ENCODE measurements at regions not wholly inside any gene's neighbourhood (a gene's known extent, or its start where the extent isn't known, plus 50 kb on each side); places are given as distances from the start of the nearest gene placed in this dataset.

DNA sequence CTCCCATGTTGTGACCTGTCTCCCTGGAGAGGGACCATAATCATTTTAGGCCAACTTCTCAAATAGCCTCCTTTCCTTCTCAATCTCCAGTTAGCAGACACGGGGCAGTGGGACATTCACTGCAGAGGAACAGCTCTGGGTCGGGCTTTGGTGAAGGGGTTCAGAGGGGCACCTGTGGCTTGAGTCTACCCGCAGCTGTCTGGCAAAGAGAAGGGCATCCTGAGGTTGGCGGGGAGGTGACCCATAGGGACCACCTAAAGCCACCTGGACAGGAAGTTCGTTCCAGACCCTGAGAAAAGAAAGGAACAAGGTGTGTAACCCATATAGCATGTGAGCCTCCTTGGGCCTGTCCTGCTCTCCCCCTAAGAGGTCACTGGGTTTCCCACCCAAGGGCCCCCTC is 155.0 kb downstream of the OAT start:
- DNase-seq = no peak

DNA sequence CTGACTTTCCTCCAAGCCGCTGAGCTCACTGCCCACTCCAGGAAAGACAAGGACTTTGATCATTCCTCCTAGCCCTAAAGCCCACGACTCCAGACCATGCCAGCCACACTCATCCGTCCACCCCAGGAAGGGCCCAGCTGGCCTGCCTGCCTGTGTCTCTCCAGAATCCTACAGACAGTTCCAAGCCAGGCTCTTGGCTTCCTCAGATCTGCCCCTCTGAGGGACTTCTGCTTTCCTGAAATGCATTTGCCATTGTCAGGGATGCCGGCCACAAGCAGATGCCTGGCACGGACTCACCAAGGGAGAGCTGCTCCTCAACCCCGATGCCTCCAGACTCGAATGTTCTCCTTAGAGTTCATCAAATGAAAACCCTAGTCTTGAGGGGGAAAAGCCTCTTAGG is 155.8 kb downstream of the OAT start:
- no peak for DNase-seq

DNA sequence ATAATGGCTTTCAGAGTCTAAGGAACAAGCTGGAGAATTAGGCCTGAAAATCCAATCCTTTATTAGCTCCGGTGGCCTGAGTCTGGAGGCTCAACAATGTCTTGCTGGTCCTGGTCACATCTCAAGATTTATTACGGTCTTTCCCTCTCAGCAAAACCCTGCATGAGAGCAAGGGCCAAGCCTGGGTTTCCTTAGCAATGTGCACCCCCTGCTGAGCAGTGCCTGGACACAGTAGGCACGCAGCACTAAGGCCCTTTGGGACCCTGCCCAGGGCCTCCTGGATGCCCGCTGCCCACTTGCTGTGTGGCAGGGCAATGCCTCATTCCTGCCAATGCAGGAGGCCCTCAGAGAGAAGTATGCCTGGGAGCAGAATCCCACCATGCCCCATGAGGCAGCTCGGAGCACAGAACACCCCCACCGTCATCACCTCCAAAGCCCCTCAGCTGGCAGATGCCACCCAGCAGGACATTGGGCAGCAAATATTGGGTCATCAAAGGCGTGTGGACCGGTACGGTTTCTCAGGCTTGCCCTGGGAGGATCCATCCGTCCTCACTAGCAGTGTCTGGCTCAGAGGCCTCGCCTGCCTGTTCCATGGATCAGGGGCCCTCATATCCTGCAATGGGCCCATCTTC is 156.4 kb downstream of the OAT start:
- no peak for DNase-seq

DNA sequence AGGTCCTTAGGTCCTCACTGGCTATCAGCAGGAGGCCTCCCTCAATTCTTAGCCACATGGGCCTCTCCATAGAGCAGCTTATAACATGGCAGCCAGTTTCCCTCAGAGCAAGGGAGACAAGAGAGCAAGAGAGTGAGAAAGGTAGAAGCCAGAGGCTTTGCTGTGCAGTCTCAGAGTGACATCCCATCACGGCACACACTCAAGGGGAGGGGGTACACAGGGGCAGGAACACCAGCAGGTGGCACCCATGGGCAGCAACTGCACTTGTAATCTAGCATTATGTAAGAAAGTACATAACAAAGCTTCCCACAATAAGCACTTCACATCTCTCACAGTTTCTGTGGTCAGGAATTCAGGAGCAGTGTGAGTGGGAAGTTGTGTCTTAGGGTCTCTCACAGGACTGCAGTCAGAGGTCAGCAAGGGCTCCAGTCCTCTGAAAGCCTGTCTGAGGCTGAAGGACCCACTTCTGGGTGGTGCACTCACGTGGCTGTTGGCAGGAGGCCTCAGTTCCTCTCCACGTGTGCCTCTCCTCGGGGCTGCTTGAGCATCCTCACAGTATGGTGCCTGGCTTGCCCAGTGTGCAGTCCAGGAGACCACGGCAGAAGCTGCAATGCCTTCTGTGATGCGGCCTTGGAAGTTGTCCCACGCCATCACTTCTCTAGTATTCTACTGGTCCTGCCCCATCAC is 159.4 kb downstream of the OAT start:
- DNase-seq = peak; percentile 41

DNA sequence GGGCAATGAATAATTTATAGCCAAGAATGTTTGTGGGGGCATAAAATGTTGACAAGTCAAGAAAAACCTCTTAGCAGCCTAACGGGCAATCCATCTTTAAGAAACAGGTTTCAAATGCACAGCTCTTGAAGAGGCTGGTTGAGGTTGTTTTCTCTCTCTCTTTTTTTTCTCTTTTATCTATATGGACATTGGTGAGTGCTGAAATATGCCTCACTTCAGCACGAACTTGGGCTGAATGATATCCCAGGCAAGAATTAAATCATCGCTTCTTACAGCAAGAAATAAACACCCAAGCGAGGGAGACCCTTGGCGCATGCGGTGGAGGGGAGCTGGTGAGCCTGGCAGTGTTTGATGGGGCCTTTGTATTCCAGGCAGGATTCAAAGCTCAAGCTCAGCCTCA is 160.9 kb downstream of the OAT start:
- DNase-seq = no peak

DNA sequence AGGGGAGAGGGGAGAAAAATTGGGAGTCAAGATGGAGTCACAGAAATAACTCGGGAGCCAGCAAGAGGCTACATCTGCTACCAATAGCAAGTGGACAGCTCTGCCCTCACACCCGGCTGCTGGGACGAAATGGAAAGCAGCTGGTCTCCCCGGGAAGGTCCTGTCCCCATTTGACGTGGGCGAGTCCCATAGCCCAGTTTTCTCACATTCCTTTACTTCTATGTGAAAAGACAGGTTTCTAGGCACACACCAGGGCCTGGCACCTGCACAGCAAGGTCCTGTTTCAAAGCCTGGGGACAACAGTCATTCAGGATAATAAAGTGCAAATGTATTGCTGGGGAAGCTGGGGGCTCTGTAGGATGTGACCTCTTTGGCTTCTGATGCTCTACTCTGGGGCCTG is 162.6 kb downstream of the OAT start:
- no peak for DNase-seq

DNA sequence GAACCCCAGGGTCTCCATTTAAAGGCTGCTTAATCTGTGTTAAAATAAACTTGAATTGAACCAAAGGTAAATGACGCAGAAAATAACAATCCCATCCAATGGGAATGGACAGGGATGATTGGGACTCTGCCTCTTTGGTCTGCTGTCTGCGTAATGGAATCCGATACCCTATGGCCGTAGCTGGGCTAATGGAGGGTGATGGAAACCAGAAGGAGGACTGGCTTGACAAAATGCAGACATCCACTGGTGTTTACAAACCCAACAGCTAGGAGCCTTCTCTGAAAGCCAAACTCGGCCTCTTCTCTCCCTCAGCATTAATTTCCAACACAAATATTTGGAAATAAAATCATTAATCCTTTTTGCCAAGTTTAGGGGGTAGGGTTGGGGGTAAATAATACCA is 162.2 kb upstream of the CHST15 start:
- DNase-seq = no peak

DNA sequence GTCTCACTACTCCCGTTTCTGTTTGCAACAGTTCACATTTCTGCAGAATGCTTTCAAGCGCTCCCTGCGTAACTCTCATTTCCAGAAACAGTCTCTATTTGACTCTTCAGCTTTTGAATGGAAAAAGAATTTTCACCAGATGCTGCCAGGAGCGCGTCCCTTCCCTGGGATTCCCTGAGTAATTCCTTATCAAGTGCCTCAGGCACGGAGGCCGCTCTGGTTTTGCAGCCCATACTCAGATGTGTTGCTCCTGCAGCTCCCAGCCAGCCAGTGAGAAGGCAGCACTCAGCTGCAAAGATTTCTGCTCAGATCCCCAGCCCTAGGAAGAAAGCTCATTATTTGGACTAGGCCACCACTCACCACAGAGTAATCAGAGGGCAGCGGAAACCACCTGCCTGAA is 161.1 kb upstream of the CHST15 start:
- no peak for DNase-seq

DNA sequence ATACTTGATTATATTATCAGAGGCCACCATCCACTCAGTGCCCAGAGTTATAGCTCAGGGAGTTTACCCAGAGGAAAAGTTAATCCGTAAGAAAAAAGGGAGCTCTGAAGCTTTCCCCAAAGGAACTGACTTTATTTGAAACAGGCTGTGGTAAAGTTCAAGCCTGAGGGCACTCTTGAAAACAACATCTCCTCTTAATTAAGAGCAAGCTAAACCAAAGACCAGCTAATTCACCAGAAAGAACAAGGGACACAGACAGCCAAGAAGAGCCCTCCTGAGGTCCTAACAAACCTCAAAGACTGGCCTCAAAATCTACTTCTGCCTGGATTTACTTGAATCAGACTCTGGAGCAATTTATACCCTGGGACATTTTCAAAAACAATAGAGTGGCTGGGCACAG is 159.6 kb upstream of the CHST15 start:
- DNase-seq = no peak

DNA sequence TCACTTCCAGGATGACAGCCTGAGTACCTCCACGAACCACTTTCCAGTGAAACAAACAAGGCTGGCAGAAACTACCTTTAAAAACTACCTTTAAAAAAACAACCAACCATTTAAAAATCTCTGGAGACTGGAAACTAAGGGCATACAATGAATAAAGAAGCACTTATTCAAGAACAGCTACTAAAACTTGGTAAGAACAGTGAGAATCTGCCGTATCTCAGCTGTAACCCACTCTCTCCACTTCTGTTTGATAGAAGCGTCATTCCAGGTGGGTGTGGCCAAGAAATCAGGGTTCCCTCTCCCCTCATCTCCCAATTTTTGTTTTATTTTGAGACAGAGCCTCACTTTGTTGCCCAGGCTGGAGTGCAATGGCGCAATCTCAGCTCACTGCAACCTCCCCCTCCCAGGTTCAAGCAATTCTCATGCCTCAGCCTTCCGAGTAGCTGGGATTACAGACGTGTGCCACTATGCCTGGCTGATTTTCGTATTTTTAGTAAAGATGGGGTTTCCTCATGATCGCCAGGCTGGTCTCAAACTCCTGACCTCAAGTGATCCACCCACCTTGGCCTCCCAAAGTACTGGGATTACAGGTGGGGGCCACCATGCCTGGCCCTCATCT is 158.8 kb upstream of the CHST15 start:
- no peak for DNase-seq

DNA sequence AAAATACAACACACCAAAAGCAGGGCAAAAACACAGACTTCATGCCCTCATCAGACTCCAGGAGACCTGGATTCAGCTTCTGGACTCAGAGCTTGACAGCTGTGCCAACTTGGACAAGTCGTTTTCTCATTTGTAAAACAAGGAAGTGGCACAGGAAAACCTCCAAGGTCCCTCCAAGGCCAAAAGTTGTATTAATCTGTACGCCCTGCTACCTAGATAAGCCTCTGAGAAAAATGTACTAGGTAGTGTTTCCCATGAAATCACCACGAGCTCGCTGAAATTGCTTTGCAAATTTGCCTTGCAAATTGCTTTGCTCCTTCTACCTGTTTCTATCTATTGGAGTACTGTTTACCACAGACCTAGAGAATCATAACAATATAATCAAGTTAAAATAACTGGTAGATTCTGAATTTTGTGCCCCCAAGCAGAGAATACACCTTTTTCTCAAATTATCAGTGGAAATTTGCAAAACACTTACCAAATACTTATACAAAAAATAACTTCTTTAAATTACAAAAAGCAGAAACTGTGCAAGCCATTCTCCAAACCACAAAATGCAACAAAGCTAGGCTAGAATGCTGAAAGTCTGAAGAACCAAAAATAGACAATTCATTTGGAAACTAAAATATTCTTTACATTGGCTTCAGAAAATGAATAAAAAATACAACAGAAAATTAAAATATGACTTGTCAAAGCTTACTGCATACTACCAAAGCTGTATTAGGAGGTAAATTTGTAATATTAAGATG is 158.1 kb upstream of the CHST15 start:
- DNase-seq = no peak

DNA sequence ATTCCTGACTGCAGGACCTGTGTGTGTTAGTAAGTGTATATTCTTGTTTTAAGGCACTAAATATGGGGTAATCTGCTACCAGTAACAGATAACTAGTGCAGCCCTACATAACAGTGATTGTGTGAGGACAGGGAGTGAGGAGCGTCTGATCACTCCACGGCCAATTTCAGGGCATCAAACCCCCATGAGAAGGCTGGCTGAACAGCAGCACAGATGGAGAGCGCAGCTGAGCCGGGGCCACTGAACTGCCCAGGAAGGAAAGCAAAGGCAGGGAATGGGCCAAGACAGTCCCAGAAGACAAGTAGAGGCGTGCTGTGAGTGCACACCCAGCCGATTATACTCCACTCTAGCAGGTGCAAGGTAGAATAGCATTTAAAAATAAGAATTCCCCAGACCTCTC is 157.1 kb upstream of the CHST15 start:
- DNase-seq = no peak

DNA sequence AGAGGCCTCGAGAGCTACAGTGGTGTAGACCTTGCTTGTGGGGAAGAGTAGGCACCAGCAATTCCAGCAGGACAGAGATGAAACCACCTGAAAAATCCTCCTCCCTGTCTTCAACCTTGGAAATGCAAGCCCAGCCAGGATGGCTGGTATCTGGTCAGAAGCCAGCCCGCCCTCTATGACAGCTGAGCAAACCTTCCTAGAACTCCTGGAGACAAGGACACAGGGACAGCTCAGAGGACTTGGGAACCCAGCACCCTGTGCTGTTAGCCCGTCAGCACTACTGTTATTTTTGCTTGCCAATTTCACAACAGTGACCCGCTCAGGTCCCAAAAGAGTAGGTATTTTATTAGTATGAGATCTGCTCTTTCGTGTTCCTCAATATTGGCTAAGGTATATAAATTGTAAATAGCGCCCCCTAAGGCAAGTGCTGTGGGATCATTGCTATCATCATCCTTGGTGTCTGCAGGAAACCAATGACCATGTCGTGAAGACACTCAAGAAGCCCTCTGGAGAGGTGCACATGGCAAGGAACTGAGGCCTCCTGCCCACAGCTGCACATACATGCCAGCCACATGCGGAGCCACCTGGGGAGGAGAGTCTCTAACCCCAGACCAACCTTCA is 156.5 kb upstream of the CHST15 start:
- DNase-seq = no peak

DNA sequence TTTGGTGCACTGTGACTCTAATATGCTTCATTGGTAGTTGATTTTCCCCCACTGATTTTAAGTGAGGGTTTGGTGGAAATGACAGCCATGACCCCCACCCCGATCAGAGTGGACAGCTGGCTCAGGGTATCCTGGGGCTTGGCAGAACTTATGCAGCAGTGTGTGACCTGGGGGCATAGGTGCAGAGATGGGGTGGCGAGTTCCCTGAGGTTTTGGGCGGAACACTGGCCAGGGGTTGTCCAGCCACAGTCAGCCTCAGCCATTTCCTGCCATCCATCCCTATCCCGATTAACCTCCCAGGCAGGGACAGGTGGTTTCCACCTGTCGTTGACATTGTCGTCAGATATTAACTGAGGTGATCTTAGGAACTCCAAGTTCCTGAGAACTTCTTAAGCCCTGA is 155.8 kb upstream of the CHST15 start:
- DNase-seq = no peak

DNA sequence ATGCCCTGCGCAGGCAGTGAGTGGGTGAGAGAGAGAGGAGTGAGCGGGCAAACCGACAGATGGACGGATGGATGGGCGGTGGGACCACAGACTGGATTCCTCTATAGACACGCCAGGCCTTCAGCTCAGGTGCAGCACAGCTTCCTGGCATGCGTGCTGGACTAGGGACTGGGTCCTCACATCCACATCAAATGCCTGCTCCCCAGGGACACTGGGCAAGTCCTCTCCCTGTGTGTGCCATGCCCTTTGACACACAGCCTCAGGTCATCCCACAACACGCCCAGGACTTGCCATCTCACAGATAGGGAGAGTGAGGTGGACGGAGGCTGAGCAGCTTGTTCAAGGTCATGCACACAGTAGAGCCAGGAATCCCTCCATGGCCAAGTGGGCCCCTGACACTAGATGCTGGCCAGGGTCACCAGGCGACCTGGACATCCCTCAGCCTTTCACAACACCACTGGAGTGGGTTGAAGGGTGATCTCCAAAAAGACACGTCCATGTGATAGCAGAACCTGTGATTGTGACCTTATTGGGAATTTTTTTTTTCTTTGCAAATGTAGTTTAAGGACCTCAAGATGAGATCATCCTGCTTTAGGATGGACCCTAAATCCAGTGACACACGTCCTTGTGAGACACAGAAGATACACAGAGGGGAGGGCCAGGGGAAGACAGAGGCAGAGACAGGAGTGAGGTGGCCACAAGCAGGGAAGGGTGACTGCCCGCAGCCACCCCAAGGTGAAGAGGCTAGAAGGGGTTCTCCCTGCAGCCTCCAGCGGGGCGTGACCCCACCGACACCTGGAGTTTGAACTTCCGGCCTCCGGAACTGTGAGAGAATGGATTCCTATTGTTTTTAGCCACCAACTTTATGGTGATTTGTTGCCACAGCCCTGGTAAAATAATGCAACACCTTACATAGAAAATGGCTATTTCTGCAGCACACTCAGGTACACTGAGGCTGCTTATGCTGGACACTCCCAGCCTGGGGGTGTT is 155.0 kb upstream of the CHST15 start:
- DNase-seq = no peak

DNA sequence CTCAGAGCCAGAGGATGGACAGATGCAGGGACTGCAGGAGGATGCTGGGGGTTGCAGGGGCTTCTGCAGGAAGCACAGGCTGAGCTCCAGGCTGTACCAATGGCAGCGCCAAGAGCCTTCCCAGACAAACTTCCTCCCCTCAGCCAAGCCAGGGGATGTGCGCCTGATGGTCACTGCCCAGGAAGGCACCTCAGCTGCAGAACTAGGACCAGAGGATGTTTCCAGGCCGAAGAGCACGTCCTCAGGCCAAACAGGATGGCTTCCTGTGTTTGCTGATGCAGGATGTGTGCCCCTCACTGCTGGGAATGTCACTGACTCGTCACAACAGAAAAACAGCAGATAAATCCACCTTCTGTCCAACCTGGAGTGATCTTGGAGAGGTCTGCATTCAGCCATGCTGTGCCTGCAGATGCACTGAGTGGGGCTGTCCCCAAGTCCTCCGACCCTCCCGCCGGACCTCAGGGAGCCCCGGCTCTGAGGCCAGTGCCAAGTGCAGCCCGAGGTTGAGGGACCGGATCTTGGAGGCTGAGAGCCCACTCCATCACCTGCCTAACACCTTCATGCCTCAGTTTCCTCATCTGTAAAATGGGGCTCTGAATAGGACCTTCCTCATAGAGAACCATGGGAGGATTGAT is 152.5 kb upstream of the CHST15 start:
- DNase-seq = no peak

DNA sequence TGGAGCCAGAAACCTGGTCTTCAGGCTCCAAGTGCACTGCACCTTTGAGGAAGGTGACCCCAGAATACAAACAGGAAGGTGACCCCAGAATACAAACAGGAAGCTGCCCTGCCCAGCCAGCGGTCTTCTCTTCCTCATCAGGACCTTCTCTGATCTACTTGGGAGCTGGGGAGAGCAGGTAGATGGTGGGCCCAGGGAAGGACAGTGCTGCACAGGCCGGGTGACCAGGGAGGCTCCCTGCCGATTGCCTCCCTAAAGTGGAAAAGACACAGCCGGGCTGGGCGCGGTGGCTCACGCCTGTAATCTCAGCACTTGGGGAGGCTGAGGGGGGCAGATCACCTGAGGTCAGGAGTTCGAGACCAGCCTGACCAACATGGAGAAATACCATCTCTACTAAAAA is 151.8 kb upstream of the CHST15 start:
- DNase-seq = no peak

DNA sequence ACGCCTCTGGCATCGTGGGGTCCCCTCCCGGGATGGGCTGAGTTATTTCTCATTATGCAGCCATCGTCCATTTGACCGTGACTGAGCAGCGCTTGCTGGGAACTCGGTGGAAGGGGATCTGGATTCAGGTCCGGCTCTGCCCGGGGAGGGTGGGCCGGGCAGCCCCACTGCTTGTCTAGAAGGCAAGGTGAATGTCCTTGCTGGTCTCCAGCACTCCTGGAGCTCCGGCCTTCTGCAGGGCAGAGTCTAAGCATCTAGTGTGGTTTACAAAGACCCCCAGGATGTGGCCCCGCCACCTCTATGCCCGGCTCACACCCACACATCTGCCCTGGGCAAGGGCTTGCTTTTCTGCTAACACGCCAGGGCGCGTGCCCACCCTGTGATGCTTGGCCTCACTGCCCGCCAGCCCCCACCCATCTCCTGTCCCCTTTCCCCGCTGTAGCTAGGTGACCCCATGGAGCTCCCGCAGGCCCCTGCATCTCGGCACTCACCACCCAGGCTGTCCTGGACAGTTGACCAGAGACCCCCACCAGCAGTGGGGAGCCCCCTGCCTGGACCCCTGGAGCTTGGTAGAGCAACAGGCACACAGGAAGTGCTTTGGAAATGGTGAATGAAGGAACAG is 151.0 kb upstream of the CHST15 start:
- no peak for DNase-seq

DNA sequence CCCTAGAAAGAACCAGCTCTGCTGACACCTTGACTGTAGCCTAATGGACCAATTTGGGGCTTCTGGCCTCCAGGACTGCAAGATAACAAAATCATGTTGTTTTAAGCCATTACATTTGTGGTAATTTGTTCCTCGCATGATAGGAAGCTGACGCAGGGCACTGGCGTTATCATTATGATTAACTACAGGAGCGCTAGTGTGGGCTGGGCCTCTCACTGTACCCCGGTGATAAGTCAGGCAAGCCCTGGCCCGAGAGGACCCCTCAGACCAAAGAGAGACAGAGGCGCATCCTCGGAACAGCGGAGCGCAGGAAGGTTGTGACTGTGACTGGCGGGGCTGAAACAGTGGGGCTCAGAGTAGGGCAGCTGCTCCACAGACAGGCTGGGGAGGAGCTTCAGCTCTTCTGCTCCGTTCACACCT is 150.3 kb upstream of the CHST15 start:
- no peak for DNase-seq

DNA sequence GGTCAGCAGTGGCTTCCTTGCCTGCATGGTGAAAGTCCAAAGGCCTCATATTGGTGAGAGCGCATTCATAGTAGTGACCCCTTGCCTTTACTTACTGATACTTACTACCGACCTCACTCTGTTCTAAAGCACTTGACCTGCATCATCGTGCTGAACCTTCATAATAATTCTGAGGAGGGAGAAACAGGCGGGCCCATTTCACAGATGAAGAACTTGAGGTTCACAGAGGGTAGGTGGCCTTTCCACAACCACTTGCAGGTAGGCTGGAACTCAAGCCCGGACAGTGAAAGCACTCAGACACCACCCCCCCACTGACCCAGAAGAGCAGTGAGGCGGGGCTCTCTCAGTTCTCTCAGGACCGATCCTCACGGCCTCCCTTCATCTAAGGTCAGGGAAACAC is 149.4 kb upstream of the CHST15 start:
- DNase-seq = no peak

DNA sequence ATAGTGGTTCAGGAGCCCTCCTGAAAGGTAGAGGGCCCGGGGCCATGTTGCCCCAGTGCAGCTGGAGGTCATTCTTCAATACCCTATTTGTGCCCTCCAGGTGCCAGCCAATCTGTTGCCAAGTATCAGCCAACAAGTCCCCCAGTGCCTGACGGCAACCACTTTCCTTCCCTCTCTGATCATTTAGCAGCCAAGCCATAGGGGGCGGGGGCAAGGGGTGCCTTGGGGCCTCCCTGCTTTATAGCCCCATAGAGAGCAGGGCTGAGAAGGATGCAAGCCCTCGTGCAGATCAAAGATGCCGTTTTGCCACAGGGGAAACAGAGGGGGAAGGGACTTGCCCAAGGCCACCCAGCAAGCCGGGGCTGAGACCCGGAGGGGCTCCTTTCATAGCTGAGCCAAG is 149.0 kb upstream of the CHST15 start:
- no peak for DNase-seq

All from CD4-positive, alpha-beta T cell treated with Interferon gamma for 1 hour (primary cell).